ENCODE measurements at regions not wholly inside any gene's neighbourhood (a gene's known extent, or its start where the extent isn't known, plus 50 kb on each side); places are given as distances from the start of the nearest gene placed in this dataset.

- TF ChIP-seq CTCF (conservative IDR thresholded peaks at IDR 0.05) = no peak
- no peak overlapping the region for H3K27ac ChIP-seq
Observed at GRCh38 chr15:31544361-31544760, 217.7 kb downstream of the KLF13 start.

- no peak overlapping the region for H3K27ac ChIP-seq
- TF ChIP-seq CTCF (conservative IDR thresholded peaks at IDR 0.05) = no peak
Observed at GRCh38 chr15:31545257-31545656, 218.6 kb downstream of the KLF13 start.

- no peak overlapping the region for H3K27ac ChIP-seq
- TF ChIP-seq CTCF (conservative IDR thresholded peaks at IDR 0.05) = no peak
Observed at GRCh38 chr15:31550211-31550977, 223.8 kb downstream of the KLF13 start.

- TF ChIP-seq CTCF (conservative IDR thresholded peaks at IDR 0.05) = no peak
- H3K27ac ChIP-seq = no peak overlapping the region
Observed at GRCh38 chr15:31551323-31551722, 224.7 kb downstream of the KLF13 start.

- no peak overlapping the region for H3K27ac ChIP-seq
- no peak for TF ChIP-seq CTCF (conservative IDR thresholded peaks at IDR 0.05)
Observed at GRCh38 chr15:31552482-31553099, 226.0 kb downstream of the KLF13 start.

GRCh38 chr15:31554261-31554660 lies 227.6 kb downstream of the KLF13 start:
- TF ChIP-seq CTCF (conservative IDR thresholded peaks at IDR 0.05) = no peak
- H3K27ac ChIP-seq = no peak overlapping the region

GRCh38 chr15:31555022-31555421 lies 228.4 kb downstream of the KLF13 start:
- TF ChIP-seq CTCF (conservative IDR thresholded peaks at IDR 0.05) = no peak
- no peak overlapping the region for H3K27ac ChIP-seq
